NCI-H226 (cell line): ENCODE measurements at regions not wholly inside any gene's neighbourhood (a gene's known extent, or its start where the extent isn't known, plus 50 kb on each side); places are given as distances from the start of the nearest gene placed in this dataset.
A peak's percentile ranks its signal among the peaks of the same experiment; 100 is the strongest.

Experiments
- DNase-seq: peaks from one replicate; pipeline ENCODE4 v3.0.0-alpha.2; 2015

DNA sequence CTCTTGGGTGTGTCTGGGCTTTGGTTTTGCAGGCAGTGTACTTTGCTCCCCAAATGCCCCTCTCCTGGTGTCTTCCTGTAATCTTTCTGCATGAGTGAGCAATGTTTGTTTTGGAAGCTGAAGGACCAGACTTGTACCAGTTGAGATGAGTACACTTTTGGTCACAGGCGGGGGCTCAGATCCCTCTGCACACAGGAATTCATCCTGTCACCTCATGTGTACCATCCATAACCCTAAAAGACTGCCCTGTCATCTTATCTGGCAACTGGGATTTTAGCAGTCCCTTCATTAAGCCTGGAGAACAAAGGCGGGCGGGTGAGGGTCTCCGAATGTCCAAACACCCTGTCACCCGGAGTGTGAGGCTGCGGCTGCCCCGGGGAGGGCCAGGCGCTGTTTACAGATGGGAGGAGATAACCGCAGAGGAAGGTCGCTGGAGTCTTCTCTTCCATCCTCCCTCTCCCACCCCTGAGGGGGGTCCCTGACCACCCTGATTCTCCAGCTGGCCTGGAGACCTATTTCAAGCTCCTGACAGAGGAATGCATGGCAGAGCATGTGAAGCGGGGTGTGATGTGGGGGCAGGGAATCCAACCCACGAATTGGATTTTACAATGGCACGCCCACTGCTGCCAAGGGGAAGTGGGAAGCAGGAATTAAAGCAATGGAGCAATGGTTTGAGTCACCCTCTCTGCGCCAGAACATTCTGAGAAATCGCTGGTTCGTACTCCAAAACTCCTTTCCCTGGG is 158.2 kb upstream of the MYCN start:
- peak; percentile 32 for DNase-seq

GRCh38 chr2:15782769-15783294 is 157.5 kb upstream of the MYCN start:
- DNase-seq, result no peak

- no peak for DNase-seq
Observed at GRCh38 chr2:15783489-15783888, 156.9 kb upstream of the MYCN start.

DNA sequence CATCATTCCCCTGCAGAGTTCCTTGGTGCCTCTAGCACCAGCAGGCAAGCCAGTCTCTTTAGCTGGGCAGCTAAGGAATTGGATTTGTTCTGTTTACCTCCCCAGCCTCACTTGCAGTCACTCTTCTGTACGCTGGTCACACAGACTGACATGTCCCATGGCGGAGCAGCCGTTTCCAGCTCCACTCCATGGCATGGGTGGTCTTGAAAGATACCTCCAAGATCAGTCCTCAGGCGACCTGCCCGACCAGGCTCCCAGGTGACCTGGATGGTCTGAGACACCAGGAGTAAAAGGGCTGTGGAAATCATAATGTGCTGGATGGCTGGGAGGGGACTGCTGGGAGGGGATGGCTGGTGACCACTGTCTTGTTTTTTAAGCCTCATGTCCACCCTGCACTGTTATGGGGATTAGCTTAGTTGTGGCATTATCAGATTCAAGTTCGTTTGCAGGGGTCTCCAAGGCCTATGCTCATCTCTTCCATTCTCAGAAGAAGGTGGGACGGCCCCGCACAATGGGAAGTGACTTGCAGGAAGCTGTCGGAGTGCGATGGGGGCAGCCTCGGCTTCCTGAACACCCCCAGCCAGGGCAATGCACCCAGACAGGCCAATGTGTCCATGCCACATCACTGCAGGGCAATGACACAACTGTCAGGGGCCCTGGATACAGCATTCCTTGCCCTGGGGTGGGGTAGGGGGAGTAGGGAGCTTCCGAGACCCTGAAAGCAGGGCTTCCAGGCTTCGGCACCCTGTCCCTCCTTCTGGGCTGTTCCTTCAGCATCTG is 156.1 kb upstream of the MYCN start:
- DNase-seq, result no peak

DNA sequence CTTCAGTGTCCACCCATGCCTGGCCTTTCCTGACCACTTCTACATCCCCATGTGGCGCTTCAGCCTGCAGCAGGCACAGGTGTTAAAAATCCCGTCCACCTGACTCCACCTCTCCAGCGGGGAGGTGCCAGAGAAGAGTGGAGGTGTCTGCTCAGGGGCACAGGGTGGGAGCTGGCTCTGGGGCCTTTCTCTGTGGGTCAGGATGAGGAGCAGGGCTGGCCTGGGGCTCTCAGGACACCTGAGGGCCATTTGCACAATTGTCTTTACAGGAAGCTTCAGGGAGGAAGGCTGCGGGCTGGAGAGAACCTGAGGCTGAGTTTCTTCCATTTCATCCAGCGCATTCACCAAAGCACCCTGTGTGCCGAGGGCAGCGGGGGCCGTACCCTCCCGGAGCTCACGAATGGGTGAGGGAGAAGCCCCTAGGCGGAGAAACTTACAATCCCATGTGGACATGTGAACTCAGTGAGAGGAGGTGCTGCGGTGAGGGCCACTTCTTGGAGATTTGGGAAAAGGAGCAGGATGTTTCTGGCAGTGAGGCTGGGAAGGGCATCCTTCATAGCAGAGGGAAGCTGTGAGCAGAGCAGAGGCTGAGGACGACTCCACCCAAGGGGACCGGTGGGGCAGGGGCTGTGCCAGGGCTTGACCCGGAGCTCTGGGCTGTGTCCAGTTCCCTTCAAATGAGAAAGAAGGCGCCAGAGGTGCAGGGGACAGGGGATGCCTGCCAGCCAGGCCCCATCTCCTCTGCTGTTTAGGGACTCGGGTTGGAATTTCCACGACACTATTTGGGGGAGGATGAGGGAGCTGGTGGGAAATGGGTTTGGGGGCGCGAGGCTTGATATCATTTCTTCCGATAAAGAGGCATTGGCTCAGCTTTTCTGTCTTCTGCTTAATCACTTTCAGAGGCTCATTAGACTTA is 155.2 kb upstream of the MYCN start:
- no peak for DNase-seq

- no peak for DNase-seq
Observed at GRCh38 chr2:15786003-15786654, 154.2 kb upstream of the MYCN start.

DNA sequence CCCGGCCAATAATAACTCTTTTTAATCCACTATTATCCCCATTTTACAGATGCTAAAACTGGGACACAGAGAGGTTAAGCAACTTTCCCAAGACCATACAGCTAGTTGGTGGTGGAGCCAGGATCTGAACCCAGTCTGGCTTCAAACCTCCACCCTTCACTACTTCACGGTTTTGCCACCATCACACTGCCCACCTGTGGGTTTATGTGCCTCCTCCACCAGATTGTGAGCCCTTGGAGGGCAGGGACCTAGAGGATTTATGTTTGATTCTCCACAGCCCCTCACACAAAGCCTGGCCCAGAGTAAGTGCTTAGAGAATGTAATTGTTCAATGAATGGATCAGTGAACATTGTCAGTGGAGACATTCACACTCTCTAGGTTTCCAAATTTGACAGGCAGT is 153.4 kb upstream of the MYCN start:
- no peak for DNase-seq

- DNase-seq, result no peak
Observed at GRCh38 chr2:15787535-15788454, 152.6 kb upstream of the MYCN start.

DNA sequence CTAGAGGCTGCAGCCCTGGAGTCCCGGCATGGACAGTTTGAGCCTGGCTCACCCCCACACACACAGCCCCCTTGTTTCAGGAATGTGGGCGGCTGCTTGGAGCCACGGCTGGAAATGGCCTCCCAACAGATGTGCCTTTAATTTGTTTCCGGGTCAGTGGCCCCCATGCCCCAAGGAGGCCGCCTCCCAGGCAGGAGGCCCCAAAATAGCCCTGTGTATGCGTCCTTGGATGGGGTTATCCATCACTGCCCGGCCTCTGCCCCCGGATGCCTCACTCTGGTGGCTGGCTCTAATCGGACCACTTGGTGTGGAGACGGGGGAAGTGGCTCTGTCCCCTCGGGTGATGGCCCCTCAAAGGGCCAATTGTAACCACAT is 151.9 kb upstream of the MYCN start:
- no peak for DNase-seq

DNA sequence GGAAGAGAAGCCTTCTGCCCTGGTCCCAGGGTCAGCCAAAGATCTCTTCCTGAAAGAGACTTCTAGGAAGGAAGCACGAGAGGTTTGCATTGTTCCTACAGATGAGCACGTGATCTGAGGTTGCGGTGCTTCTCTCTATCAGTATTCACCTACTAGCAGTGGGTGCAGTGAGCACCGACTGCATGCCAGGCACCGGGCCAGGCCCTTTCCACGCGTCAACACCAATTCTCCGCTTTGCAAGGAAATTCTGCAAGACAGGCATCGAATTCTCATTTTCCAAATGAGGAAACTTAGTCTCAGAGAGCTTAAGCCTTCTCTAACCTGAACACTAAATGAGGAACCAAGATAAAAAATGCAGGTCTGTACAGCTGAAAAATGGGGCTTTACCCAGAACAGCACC is 151.5 kb upstream of the MYCN start:
- no peak for DNase-seq

DNA sequence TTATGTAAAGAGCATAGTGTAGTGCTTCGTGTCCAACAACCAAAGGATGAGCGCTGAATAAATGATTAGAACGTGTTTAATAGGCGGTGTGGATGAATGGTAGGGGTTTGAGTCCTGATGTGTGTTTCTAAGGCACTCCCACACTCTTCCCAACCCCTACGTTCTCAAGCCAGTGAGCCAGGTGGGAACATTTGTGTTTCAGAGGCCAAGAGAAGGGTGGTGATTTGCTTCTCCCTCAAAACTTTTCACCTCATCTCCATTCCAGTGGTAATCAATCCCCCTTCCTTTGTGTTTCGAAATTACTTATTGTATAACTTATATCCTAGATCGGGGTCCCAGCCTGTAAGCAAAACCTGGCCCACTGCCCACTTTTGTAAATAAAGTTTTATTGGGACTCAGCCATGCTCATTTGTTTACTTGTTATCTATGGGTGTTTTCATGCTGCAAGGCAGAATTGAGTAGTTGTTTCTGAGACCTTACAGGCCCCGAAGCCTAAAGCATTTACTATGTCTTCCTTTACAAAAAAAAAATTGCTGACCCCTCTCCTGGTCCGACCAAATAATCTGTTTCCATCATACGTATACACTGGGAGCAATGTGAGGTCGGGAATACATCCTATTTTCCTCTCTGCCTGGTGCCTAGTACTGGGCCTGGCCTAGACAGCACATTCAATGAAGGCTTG is 150.8 kb upstream of the MYCN start:
- DNase-seq, result no peak

DNA sequence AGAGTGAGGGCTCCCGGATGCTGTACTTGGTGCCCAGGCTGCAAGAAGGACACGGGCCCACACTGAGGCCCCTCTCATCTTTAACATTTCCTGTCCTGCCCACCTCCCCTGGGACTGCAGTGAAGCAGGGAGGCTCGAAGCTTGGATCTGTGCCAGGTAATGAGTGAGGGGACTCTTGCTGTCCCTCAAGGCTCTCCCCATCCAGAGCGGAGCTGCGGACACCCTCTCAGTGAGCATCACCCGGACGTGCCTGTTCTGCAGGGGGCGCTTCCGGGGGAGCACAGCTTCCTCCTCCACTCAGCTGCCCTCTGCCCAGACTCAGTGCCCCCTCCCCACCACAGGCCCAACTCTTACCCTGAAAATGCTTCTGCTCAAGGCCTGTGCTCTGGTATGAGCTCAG is 150.0 kb upstream of the MYCN start:
- DNase-seq, result no peak

DNA sequence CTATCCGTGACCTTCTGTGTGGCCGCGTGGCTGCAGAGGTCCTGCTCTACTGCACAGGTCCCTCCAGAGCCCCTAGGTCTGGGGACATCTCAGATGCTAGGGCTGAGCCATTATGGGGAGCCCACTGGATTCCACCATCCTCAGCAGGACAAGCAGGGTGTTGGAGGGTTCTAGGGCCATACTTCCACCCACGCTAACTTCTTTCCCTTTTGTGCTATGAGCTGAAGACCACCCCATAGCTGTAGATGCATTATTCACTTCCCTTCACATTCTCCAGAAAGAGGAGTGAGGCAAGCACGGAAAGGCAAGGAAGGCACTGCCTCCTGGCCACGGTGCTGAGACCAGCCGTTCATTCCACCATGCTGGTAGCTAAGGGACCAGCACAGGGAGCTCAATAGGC is 149.5 kb upstream of the MYCN start:
- no peak for DNase-seq

DNA sequence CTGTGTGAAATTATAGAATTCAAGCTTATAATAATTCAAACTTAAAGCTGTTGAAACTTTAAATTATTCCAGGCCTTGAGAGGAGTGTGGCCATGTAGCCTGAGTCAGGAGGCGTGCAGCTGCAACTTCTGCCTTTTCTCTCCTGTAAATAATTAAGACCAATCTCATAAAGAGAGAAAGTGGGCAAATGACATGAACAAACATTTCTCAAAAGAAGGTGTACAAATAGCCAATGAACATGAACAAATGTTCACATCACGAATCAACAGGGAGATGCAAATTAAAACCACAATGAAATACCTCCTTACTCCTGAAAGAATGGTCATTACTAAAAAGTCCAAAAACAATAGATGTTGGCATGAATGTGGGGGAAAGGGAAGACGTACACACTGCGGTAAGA is 149.1 kb upstream of the MYCN start:
- DNase-seq, result no peak

GRCh38 chr2:15792331-15792730 is 148.0 kb upstream of the MYCN start:
- DNase-seq, result no peak

GRCh38 chr2:15793078-15793913 is 147.1 kb upstream of the MYCN start:
- no peak for DNase-seq

DNA sequence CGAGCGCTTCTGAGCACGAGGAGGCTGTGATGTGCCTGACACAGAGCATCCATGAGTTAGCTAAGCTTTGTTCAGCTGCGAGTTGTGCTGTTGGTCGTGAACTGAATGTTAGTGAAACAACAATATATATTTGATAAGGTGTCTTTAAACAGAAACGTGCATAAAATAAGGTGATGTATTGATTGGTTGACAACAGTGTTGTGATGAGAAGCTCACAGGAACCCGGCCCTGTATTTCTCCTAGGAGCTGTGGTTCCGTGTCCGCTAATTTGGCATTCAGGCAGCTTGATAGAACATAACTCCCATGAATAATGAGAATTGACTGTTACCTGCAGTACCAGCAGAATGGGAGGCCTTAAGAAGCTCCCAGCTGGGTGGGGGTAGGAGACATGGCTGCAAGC is 146.4 kb upstream of the MYCN start:
- DNase-seq, result no peak

DNA sequence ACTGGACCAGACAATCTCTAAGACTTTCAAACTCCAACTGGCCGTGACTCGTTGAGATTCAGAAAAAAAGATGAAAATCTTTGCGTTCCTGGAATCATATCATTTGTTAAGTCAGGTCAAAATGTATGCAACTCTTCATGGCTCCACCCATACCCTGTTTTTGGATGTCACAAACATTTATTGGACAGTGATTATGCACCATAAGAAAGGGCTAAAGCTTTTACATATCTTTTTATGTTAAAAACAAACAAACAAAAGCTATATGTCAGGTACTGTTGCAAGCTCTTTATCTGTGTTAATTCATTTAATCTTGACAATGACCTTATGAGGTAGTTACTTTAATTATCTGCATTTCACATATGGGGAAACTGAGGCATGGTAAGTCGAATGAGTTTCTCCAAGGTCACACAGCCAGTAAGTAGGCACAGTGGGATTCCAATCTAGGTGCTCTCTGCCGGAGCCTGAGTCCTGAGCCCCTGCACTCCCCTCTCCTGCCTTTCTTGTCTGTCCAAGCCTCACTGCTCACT is 145.7 kb upstream of the MYCN start:
- DNase-seq, result no peak

DNA sequence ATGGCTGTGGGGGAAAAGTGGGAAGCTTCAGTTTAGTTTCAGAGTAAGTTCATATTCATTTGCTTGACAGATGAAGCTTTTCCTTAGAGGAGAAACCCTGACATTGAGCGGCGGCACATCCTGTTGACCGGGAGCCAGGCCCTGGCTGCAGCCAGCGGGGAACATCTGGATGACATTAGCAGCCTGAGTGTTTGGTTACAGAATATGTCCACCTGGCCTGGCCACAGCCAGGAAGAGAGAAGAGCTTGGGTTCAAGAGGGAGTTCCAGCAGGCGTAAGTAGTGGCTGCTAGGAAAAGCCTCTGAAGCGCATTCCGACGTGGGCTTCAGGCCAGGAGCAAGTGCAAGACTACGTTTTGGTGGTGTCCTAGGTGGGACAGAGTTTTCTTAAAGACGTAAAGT is 144.9 kb upstream of the MYCN start:
- DNase-seq, result no peak
